ENCODE measurements at regions not wholly inside any gene's neighbourhood (a gene's known extent, or its start where the extent isn't known, plus 50 kb on each side); places are given as distances from the start of the nearest gene placed in this dataset.
A peak's percentile ranks its signal among the peaks of the same experiment; 100 is the strongest.

DNA sequence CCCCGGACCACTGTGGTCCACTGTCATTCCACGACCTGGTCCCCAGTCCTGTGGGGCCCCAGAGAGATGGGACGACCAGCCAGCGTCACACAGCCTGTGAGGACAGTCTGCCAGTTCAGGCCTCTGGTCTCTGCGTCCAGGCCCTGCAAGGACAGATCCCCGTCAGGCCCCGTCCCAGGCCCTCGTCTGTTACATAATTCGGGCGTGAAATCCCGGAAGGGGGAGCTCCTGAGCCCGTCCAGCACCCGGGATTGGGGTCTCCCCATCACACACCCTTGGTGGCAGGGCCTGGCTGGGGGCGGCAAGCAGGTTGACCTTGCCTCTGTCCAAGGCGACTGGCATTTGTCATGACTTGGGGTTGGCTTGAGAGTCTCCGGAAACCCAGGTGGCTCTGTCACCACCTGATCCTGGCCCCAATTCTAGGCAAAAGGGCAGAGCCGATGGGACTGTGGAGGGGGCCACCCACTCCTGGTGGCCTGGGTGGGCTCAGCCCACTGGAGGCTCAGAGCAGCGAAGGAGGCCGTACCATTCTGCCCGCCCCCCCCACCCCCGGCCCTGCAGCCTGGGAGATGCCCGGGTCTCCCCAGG lies 73.8 kb upstream of the GATA5 start:
- DNase-seq (ENCODE audit: low spot score): no peak
- peak; percentile 17 for TF ChIP-seq CTCF (IDR thresholded peaks at IDR 0.05; ENCODE audit: extremely low read depth, insufficient read depth, missing control alignments)
- in situ Hi-C loops (cut with MboI; ENCODE audit: low pct_unique_long_range_greater_than_20kb, low sequenced_read_pairs, unreplicated experiment): no loop called here

GRCh38 chr20:62550087-62550632 lies 74.4 kb upstream of the GATA5 start:
- DNase-seq (ENCODE audit: low spot score): no peak
- TF ChIP-seq CTCF (IDR thresholded peaks at IDR 0.05; ENCODE audit: extremely low read depth, insufficient read depth, missing control alignments): no peak
- in situ Hi-C loops (cut with MboI; ENCODE audit: low pct_unique_long_range_greater_than_20kb, low sequenced_read_pairs, unreplicated experiment): no loop called here

DNA sequence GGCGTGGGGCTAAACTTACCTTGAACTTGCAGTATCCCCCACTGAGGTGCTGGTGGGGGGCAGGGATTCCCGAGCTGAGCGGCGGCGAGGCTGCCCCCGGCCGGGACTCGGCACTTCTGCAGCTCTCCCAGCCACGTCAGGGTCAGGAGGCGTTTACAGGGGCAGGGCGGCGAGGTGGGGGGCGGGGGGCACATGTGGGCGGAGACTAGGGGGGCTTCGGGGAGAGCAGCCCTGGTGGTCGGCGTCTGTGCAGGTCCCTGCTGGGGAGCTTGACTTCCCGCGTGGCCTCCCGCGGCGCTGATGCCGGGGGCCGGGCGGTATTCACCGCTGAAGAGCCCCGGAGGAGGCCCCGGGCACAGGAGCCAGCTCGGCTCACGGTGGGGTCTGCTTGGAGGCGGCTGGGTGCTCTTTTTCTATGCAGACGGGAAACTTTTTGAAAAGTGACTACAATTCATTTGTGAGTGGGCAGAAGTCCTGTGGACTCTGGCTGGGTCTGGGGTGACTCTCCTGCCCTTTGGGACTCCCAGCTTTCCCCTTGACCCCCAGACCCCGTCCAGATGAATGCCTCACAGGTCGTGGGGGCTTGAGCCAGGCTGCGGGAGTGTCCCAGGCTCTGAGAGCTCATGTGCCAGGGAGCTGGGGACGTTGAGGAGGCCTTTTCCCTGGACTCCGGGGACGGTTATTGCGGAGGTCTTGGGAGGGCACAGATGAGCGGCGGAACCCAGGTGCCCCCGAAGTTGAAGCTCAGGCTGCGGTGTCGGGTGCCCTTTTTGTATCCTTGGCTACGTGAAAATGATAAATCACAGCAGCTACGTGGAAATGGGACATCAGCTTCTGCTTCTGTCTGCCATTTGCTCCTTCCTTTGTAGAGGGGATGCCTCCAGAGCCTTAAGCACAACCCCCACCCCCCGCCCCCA lies 75.9 kb upstream of the GATA5 start:
- in situ Hi-C loops (cut with MboI; ENCODE audit: low pct_unique_long_range_greater_than_20kb, low sequenced_read_pairs, unreplicated experiment): no loop called here
- DNase-seq (ENCODE audit: low spot score): no peak
- TF ChIP-seq CTCF (IDR thresholded peaks at IDR 0.05; ENCODE audit: extremely low read depth, insufficient read depth, missing control alignments): no peak

GRCh38 chr20:62552613-62553012 lies 76.8 kb upstream of the GATA5 start:
- DNase-seq (ENCODE audit: low spot score): no peak
- no peak for TF ChIP-seq CTCF (IDR thresholded peaks at IDR 0.05; ENCODE audit: extremely low read depth, insufficient read depth, missing control alignments)
- in situ Hi-C loops (cut with MboI; ENCODE audit: low pct_unique_long_range_greater_than_20kb, low sequenced_read_pairs, unreplicated experiment): no loop called here

DNA sequence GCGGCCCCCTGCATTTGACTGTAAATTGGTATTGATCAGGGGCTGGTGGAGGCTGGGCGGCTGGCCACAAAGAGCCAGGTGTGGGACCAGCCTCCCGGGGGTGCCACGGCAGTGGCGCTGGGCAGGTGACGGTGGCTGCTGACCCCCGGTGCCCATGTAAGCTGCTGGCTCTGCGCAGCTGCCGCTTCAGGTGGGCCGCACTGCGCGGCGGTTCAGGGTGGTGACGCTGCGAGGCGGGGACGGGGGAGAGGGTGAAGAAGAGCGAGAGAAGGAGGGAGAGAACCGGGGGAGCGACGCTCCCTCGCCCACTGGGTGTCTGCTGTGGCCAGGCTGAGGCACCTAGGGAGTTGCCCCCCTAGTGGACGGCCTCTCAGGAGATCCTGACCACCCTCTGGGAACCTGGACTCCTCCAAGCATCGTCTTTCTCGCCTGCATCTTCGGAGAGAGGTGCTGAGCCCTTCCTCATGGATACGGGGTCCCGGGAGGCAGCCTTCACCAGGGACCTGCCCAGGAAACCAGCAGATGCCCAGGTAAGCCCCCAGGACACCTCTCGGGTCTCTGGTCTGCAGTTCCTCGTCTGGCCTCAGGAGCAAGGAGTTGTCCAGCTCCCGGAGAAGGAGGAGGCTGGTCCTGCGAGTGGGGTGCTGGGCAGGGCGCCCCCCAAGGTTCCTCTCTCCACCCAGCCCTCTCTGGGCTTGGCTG lies 77.5 kb upstream of the GATA5 start:
- in situ Hi-C loops (cut with MboI; ENCODE audit: low pct_unique_long_range_greater_than_20kb, low sequenced_read_pairs, unreplicated experiment): no loop called here
- TF ChIP-seq CTCF (IDR thresholded peaks at IDR 0.05; ENCODE audit: extremely low read depth, insufficient read depth, missing control alignments): no peak
- no peak for DNase-seq (ENCODE audit: low spot score)

GRCh38 chr20:62553838-62554161 lies 78.0 kb upstream of the GATA5 start:
- no peak for DNase-seq (ENCODE audit: low spot score)
- TF ChIP-seq CTCF (IDR thresholded peaks at IDR 0.05; ENCODE audit: extremely low read depth, insufficient read depth, missing control alignments): no peak
- in situ Hi-C loops (cut with MboI; ENCODE audit: low pct_unique_long_range_greater_than_20kb, low sequenced_read_pairs, unreplicated experiment): no loop called here

Data from GM13977 (cell line).